GM12878 (cell line): ENCODE measurements at regions not wholly inside any gene's neighbourhood (a gene's known extent, or its start where the extent isn't known, plus 50 kb on each side); places are given as distances from the start of the nearest gene placed in this dataset.

Experiments
- ATAC-seq: fragments of 200-7000 bp; cut with Tn5 transposase; 3 replicates; pipeline ENCODE4 v1.9.1; 2020; ENCODE audit warnings: mild to moderate bottlenecking, moderate library complexity
- BruUV-seq: library from RNA; stranded (reverse); fragments of 400-500 nt; replicated peaks from 2 replicates; lab custom pipeline; 2021; lab: Mats Ljungman, UMichigan
- CTCF ChIA-PET: fragments of 300-600 bp; sonication (Branson Sonifier 250); formaldehyde crosslinking; extraction: SDS; loops from one replicate; lab custom pipeline; 2021; ENCODE audit warnings: inconsistent platforms; lab: Yijun Ruan, JAX
- POLR2A ChIA-PET: fragments of 350-600 bp; formaldehyde crosslinking; extraction: SDS; loops from one replicate; lab custom pipeline; 2021; ENCODE audit warnings: inconsistent platforms; lab: Charles Lee
- RAD21 ChIA-PET: fragments of 300-600 bp; sonication (Branson Sonifier 250); formaldehyde crosslinking; loops from one replicate; lab custom pipeline; 2023; ENCODE audit warnings: antibody characterized with exemption; ENCODE audit not compliant: unreplicated experiment; lab: Charles Lee
- SMC1A ChIA-PET: fragments of 300-600 bp; sonication (Branson Sonifier 250); formaldehyde crosslinking; loops from one replicate; lab custom pipeline; 2023; ENCODE audit not compliant: unreplicated experiment, uncharacterized antibody; lab: Charles Lee
- DNase-seq: peaks from one replicate; pipeline ENCODE4 v3.0.0-alpha.2; 2011; ENCODE audit warnings: low read depth, low spot score
- FAIRE-seq: peaks from 3 replicates; lab custom pipeline; 2011; peaks lifted over from hg19 to GRCh38; lab: Jason Lieb, UNC
- H2AFZ ChIP-seq: 2 replicates; pipeline ENCODE4 v1.6.0; 2011; ENCODE audit warnings: low read depth, low read length, control low read depth; ENCODE audit not compliant: control insufficient read depth
- H3K27ac ChIP-seq: 2 replicates; pipeline ENCODE4 v1.5.1; 2011; ENCODE audit warnings: control low read depth; ENCODE audit not compliant: control insufficient read depth, insufficient read depth
- H3K27me3 ChIP-seq, 2 experiments: replicated peaks in 1 of 2; 2 replicates each; pipeline versions ENCODE4 v1.6.0 to v1.6.1; 2011; ENCODE audit warnings: low read length in 1 of 2; ENCODE audit not compliant: control insufficient read depth in 2 of 2, insufficient read depth in 2 of 2
- H3K36me3 ChIP-seq, 2 experiments: 2 replicates each; pipeline ENCODE4 v1.5.1; 2011; ENCODE audit warnings: low read length in 1 of 2; ENCODE audit not compliant: control insufficient read depth in 2 of 2, insufficient read depth in 2 of 2
- H3K4me1 ChIP-seq: 2 replicates; pipeline ENCODE4 v1.6.1; 2011; ENCODE audit warnings: mild to moderate bottlenecking, low read length, moderate library complexity, mixed read lengths; ENCODE audit not compliant: control insufficient read depth, insufficient read depth
- H3K4me2 ChIP-seq: 2 replicates; pipeline ENCODE4 v1.6.0; 2011; ENCODE audit warnings: control low read depth; ENCODE audit not compliant: control insufficient read depth, insufficient read depth
- H3K4me3 ChIP-seq: fragments of 200-600 bp; sonication (generic); 2 replicates; pipeline ENCODE4 v1.5.1; 2016
- H3K79me2 ChIP-seq: 2 replicates; pipeline ENCODE4 v1.6.0; 2011; ENCODE audit warnings: low read length; ENCODE audit not compliant: control insufficient read depth, insufficient read depth
- H3K9ac ChIP-seq: 2 replicates; pipeline ENCODE4 v1.8.0; 2011; ENCODE audit warnings: low read length, control low read depth, mixed read lengths; ENCODE audit not compliant: control insufficient read depth, insufficient read depth
- H3K9me3 ChIP-seq: replicated peaks from 3 replicates; pipeline ENCODE4 v1.5.1; 2011; ENCODE audit warnings: mild to moderate bottlenecking, low read length; ENCODE audit not compliant: control insufficient read depth, insufficient read depth
- H4K20me1 ChIP-seq: 2 replicates; pipeline ENCODE4 v1.6.0; 2011; ENCODE audit not compliant: control insufficient read depth, insufficient read depth
- BCL3 ChIP-seq: IDR thresholded peaks from 2 replicates; pipeline ENCODE4 v1.6.1; 2011; ENCODE audit warnings: borderline replicate concordance, low read depth, mild to moderate bottlenecking, moderate library complexity, low read length; ENCODE audit not compliant: insufficient read depth, poor library complexity, severe bottlenecking
- BCLAF1 ChIP-seq: fragments of 450-650 bp; IDR thresholded peaks from 2 replicates; pipeline ENCODE4 v1.6.1; 2017; ENCODE audit warnings: antibody characterized with exemption, mild to moderate bottlenecking, moderate library complexity
- CBFB ChIP-seq: IDR thresholded peaks from 2 replicates; pipeline ENCODE4 v1.6.1; 2016; ENCODE audit warnings: antibody characterized with exemption, low read depth
- CHD2 ChIP-seq: IDR thresholded peaks from 2 replicates; pipeline ENCODE4 v1.6.1; 2011; ENCODE audit warnings: low read depth, low read length, improper control_type of control experiment, borderline replicate concordance
- CHD4 ChIP-seq: fragments of 200-600 bp; sonication (generic); IDR thresholded peaks from 2 replicates; pipeline ENCODE4 v1.6.1; 2016; ENCODE audit warnings: mild to moderate bottlenecking
- CTCF ChIP-seq, 3 experiments: IDR thresholded peaks in 2 of 3; conservative IDR thresholded peaks in 1 of 3; 2 replicates each; pipeline ENCODE4 v1.5.1; 2011; ENCODE audit warnings: low read depth in 3 of 3, low read length in 3 of 3, mild to moderate bottlenecking in 3 of 3, control low read depth in 2 of 3, moderate library complexity in 2 of 3, inconsistent platforms in 1 of 3, mixed read lengths in 1 of 3; ENCODE audit not compliant: control insufficient read depth in 2 of 3, insufficient read depth in 1 of 3; ENCODE audit errors: extremely low read depth in 1 of 3
- IKZF1 ChIP-seq: fragments of 450-650 bp; conservative IDR thresholded peaks from 2 replicates; pipeline ENCODE4 v1.6.1; 2017; ENCODE audit warnings: antibody characterized with exemption, mild to moderate bottlenecking
- JUND ChIP-seq: IDR thresholded peaks from 2 replicates; pipeline ENCODE4 v1.6.1; 2012; ENCODE audit warnings: low read depth, mild to moderate bottlenecking, low read length, improper control_type of control experiment, moderate library complexity
- MLLT1 ChIP-seq: fragments of 450-650 bp; IDR thresholded peaks from 2 replicates; pipeline ENCODE4 v1.6.1; 2016; ENCODE audit warnings: mild to moderate bottlenecking
- NFXL1 ChIP-seq: fragments of 450-650 bp; IDR thresholded peaks from 2 replicates; pipeline ENCODE4 v1.6.1; 2017; ENCODE audit warnings: antibody characterized with exemption, mild to moderate bottlenecking, borderline replicate concordance
- POLR2AphosphoS5 ChIP-seq: IDR thresholded peaks from 2 replicates; pipeline ENCODE4 v1.6.1; 2011; ENCODE audit warnings: mild to moderate bottlenecking, low read length, inconsistent platforms
- SKIL ChIP-seq: fragments of 450-650 bp; IDR thresholded peaks from 2 replicates; pipeline ENCODE4 v1.6.1; 2017; ENCODE audit warnings: mild to moderate bottlenecking, low read depth, inconsistent platforms; ENCODE audit not compliant: poor library complexity, severe bottlenecking
- WGBS: methylation state at CpG from one replicate; pipeline ENCODE4 v1.1.6; 2016; ENCODE audit warnings: low lambda C conversion rate; ENCODE audit not compliant: insufficient replicate concordance, insufficient coverage; ENCODE audit errors: missing lambda C conversion rate; 5-methylcytosine and 5-hydroxymethylcytosine counted together
- in situ Hi-C: fragments of 300-500 bp; cut with MboI; formaldehyde crosslinking; loops from 9 replicates; pipeline ENCODE4 v1.14.3; 2018; ENCODE audit warnings: mixed read lengths
- intact Hi-C: fragments of 100-400 bp; cut with micrococcal nuclease; formaldehyde crosslinking; loops from one replicate; pipeline ENCODE4 v1.14.2; 2022; ENCODE audit not compliant: unreplicated experiment

- TF ChIP-seq MLLT1: no peak
- no peak for TF ChIP-seq CTCF (IDR thresholded peaks at IDR 0.05 in 2 of 3, conservative IDR thresholded peaks at IDR 0.05 in 1 of 3; ENCODE audit: control insufficient read depth in 2 of 3, extremely low read depth in 1 of 3, insufficient read depth in 1 of 3, low read depth in 3 of 3, low read length in 3 of 3)
- TF ChIP-seq JUND: no peak
Measured at GRCh38 chr12:82619644-82620043, 67.1 kb upstream of the TMTC2 start (continued).

GRCh38 chr12:82620917-82621316 lies 65.8 kb upstream of the TMTC2 start:
- SMC1A ChIA-PET: interaction anchor here (2.3 to 7.9 kb wide), 2 partner anchors 8 to 92 kb away, joined by 10 to 78 read pairs; no protein-coding TSS in a partner anchor
- Histone ChIP-seq H3K27me3 (no peaks in the 10 kb centered on the region), H3K27ac (no peak overlapping the region), H3K36me3 (no peaks in the 10 kb centered on the region), H3K4me3 (no peak overlapping the region), H3K79me2 (no peaks in the 10 kb centered on the region), H3K4me2 (no peak overlapping the region), H3K9ac (no peak overlapping the region), H4K20me1 (no peaks in the 10 kb centered on the region), H3K9me3 (no peaks in the 10 kb centered on the region; the same call in 2 of the 3 replicates), H3K4me1 (no peaks in the 10 kb centered on the region), H2AFZ (no peak overlapping the region)
- in situ Hi-C loops: no loop called here
- BruUV-seq: no TSS peak
- RAD21 ChIA-PET: no interaction called here
- FAIRE-seq (no peak), DNase-seq (no peak), ATAC-seq (no peak)
- POLR2A ChIA-PET: no interaction called here
- CTCF ChIA-PET: no interaction called here
- 41% methylated on average over 3 of the region's 3 CpGs for WGBS
- intact Hi-C loops: no loop called here
- TF ChIP-seq CHD2: no peak
- TF ChIP-seq SKIL: no peak
- no peak for TF ChIP-seq BCL3
- no peak for TF ChIP-seq IKZF1
- TF ChIP-seq POLR2AphosphoS5: no peak
- TF ChIP-seq CBFB: no peak
- TF ChIP-seq CHD4: no peak
- no peak for TF ChIP-seq NFXL1
- no peak for TF ChIP-seq BCLAF1
